ENCODE measurements at regions not wholly inside any gene's neighbourhood (a gene's known extent, or its start where the extent isn't known, plus 50 kb on each side); places are given as distances from the start of the nearest gene placed in this dataset.

- Histone ChIP-seq H4K20me1 (ENCODE audit: control insufficient read depth, insufficient read depth) (no peaks in the 10 kb centered on the region), H3K9ac (ENCODE audit: control insufficient read depth, insufficient read depth, low read length) (no peak overlapping the region), H3K4me3 (no peak overlapping the region), H3K4me2 (ENCODE audit: control insufficient read depth, insufficient read depth) (no peak overlapping the region), H3K27ac (ENCODE audit: control insufficient read depth, insufficient read depth) (no peak overlapping the region), H3K4me1 (ENCODE audit: control insufficient read depth, insufficient read depth, low read length) (no peaks in the 10 kb centered on the region), H3K27me3 (replicated peaks in 1 of 2; ENCODE audit: control insufficient read depth in 2 of 2, insufficient read depth in 2 of 2, low read length in 1 of 2) (no peaks in the 10 kb centered on the region), H2AFZ (ENCODE audit: control insufficient read depth, low read depth, low read length) (no peak overlapping the region), H3K9me3 (replicated peaks; ENCODE audit: control insufficient read depth, insufficient read depth, low read length) (no peaks in the 10 kb centered on the region), H3K36me3 (ENCODE audit: control insufficient read depth in 2 of 2, insufficient read depth in 2 of 2, low read length in 1 of 2) (no peaks in the 10 kb centered on the region), H3K79me2 (ENCODE audit: control insufficient read depth, insufficient read depth, low read length) (no peaks in the 10 kb centered on the region)
- in situ Hi-C loops (cut with MboI), result no loop called here
- DNase-seq (ENCODE audit: low read depth, low spot score) (no peak), FAIRE-seq (no peak), ATAC-seq (no peak)
- no TSS peak for BruUV-seq (replicated peaks)
- SMC1A ChIA-PET (ENCODE audit: uncharacterized antibody, unreplicated experiment), result no interaction called here
- intact Hi-C loops (cut with micrococcal nuclease; ENCODE audit: unreplicated experiment), result no loop called here
- RAD21 ChIA-PET (ENCODE audit: unreplicated experiment), result no interaction called here
- POLR2A ChIA-PET, result no interaction called here
- WGBS (ENCODE audit: insufficient coverage, insufficient replicate concordance, low lambda C conversion rate, missing lambda C conversion rate), result 13% methylated on average over 4 of the region's 4 CpGs
- CTCF ChIA-PET, result no interaction called here
- TF ChIP-seq ELK1 (IDR thresholded peaks at IDR 0.05; ENCODE audit: low read depth, low read length) (no peak), KAT2A (conservative IDR thresholded peaks at IDR 0.05; ENCODE audit: control insufficient read depth, low read depth, low read length) (no peak), ZNF217 (IDR thresholded peaks at IDR 0.05) (no peak), REST (IDR thresholded peaks at IDR 0.05; ENCODE audit: low read depth, low read length) (no peak), ETV6 (conservative IDR thresholded peaks at IDR 0.05 in 1 of 2, IDR thresholded peaks at IDR 0.05 in 1 of 2; ENCODE audit: borderline replicate concordance in 1 of 2, low read depth in 1 of 2) (no peak), RFX5 (IDR thresholded peaks at IDR 0.05; ENCODE audit: low read depth, low read length) (no peak), RUNX3 (IDR thresholded peaks at IDR 0.05; ENCODE audit: low read length) (no peak), TCF3 (IDR thresholded peaks at IDR 0.05; ENCODE audit: borderline replicate concordance, insufficient read depth, low read depth, low read length) (no peak), TCF7 (IDR thresholded peaks at IDR 0.05; ENCODE audit: borderline replicate concordance) (no peak), IKZF2 (IDR thresholded peaks at IDR 0.05) (no peak), MXI1 (IDR thresholded peaks at IDR 0.05; ENCODE audit: low read depth, low read length) (no peak), NBN (IDR thresholded peaks at IDR 0.05) (no peak), ZBTB11 (CRISPR knock-in tag; IDR thresholded peaks at IDR 0.05) (no peak), ASH2L (IDR thresholded peaks at IDR 0.05; ENCODE audit: borderline replicate concordance, low read depth) (no peak), SREBF1 (IDR thresholded peaks at IDR 0.05; ENCODE audit: low read length) (no peak), PML (IDR thresholded peaks at IDR 0.05; ENCODE audit: low read length) (no peak), IKZF1 (conservative IDR thresholded peaks at IDR 0.05) (no peak)
Observed at GRCh38 chr7:108723381-108723814, 153.7 kb downstream of the DNAJB9 start.
